Sigmoid colon (tissue), 4 donors: ENCODE measurements at regions not wholly inside any gene's neighbourhood (a gene's known extent, or its start where the extent isn't known, plus 50 kb on each side); places are given as distances from the start of the nearest gene placed in this dataset.

Source experiments
- CTCF ChIP-seq, 4 experiments: fragments of 450-650 bp in 3 of 4; fragments of 200-600 bp in 1 of 4; IDR thresholded peaks; one replicate each; pipeline ENCODE4 v1.5.1; 2016 to 2019; ENCODE audit warnings: antibody characterized with exemption in 4 of 4, mild to moderate bottlenecking in 3 of 4, moderate library complexity in 2 of 4
- POLR2A ChIP-seq, 2 donors: fragments of 450-650 bp; IDR thresholded peaks; one replicate each; pipeline ENCODE4 v1.6.1; 2016; ENCODE audit warnings: antibody characterized with exemption in 2 of 2, mild to moderate bottlenecking in 2 of 2, moderate library complexity in 2 of 2
- POLR2AphosphoS5 ChIP-seq, 4 donors: sonication (generic); formaldehyde crosslinking; IDR thresholded peaks; one replicate each; pipeline ENCODE4 v1.6.1; 2017; ENCODE audit warnings: antibody characterized with exemption in 4 of 4

- TF ChIP-seq CTCF (IDR thresholded peaks at IDR 0.05) (no peak), POLR2A (IDR thresholded peaks at IDR 0.05) (no peak), POLR2AphosphoS5 (IDR thresholded peaks at IDR 0.05) (no peak)
These were observed 61.3 kb upstream of the EXOC2 start for GRCh38 chr6:754202-754601.
